Amygdala (tissue), 56 donors: ENCODE measurements at regions not wholly inside any gene's neighbourhood (a gene's known extent, or its start where the extent isn't known, plus 50 kb on each side); places are given as distances from the start of the nearest gene placed in this dataset.

Experiments used
- DNase-seq, 56 donors: peaks; one replicate each; lab custom pipeline; 2025; lab: John Stamatoyannopoulos, UW

DNA sequence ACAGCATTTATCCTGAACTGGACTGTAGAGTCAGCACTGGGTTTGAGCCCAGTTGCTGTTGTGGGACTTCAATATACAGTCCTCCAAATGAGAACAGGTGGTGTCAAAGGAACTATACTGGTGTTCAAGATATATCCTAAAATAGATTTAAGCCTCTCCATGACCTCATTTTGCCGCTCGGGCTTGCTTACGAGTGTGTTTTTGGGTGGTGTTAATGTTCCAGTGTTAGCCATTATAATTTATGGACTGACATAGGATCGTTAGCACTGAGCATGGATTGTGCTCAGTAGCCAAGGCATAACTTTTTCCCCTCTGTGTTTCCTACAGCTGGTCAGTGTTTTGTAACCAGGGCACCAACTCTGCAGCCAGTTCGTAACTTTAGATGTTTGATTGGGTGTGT, 306.6 kb downstream of the SPATA31D1 start:
- no peak for DNase-seq

- no peak for DNase-seq
Measured at GRCh38 chr9:82299870-82300269, 311.3 kb downstream of the SPATA31D1 start.

DNA sequence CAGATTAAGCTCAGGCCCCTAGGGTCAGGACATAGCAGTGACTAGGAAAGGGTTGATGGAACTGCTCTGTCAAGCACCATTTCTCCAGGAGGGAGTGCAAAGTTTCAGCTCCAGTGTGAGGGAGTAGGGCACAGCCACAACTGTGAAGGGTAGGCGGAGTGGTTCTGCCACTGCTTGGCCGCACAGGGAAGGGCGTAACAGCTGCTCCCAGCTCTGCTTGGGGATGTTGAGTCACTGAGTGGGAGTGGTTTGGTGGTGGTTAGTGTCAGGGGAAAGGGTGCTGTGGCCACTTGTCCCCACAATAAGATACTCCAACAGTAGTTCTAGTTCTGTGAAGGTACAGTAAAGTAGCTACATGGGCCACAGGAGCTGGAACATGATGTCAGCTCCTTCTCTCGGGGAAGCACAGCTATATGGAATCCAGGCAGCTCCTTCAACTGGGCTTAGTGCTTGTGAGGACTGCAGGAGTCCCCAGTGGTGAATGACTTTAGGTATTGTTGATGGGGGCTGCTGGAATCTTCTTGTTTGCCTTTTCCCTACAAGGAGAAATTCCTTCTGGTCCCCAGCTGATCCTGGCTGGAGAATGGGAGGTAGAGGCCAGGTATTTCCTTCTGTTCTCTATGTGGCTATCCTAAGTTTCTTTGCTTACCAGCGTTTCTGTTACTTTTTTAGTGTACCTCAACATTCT, 314.5 kb downstream of the SPATA31D1 start:
- no peak for DNase-seq

DNA sequence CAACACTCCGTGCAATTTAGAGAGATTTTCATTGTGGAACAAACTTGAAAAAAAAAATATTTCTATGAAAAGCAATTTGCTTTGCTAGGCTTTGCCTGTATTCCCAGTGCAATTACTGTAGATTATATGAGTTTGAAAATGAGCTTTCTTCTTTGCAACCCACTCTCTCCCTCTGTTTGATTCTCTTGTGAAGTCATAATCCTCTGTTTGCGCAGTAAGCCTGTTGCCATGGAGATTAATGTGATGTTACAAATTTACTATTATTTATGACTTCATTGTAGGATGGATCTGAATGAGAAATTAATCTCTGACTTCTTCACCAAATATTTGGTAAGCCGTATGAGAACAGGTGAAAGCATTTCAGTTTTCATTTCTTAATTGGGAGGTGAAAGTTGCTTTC, 320.3 kb downstream of the SPATA31D1 start:
- DNase-seq: no peak

DNA sequence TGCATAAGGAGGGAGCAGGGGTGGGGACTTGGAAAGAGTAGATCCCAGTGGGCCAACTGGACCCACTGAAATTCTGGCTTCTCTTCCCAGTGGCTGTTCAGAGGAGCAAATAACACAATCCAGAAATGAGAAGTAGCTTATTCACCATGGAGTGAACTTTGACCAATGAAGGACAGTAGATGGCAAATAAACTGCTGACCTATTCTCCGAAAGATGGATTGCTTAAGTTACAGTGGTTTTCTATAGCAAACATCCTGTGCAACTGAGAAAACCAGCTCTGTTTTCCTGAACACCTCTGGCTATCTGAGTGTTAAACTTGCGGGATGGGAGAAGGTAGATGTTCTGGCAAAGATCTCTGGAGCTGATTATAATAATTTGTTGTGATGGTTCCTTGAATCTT, 325.1 kb downstream of the SPATA31D1 start:
- DNase-seq: no peak

DNA sequence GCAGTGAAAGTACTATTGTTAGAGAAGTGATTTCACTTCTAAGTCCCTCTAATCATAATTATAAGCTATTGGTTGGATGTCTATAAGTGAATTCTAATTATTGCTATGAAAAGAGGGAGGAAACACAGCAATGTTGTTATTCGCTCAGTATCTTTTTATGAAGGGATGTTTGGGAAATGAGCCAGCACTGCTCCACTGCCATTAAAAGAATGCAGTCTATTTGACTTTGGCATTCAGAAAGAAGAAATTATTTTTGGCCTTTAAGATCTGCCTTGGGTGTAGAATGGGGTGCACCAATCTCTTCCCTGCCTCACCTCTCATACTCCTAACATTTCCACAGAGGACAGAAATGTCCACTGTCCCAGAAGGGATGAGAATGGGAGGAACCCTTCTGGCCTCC, 332.0 kb downstream of the SPATA31D1 start:
- no peak for DNase-seq

DNA sequence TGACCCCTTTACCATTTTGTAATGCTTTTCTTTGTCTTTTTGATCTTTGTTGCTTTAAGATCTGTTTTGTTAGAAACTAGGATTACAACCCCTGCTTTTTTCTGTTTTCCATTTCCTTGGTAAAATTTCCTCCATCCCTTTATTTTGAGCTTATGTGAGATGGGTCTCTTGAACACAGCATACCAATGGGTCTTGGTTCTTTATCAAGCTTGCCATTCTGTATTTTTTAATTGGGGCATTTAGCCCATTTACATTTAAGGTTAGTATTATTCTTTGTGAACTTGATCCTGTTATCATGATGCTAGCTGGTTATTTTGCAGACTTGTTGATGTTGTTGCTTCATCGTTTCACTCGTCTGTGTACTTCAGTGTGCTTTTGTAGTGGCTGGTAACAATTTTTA, 337.3 kb downstream of the SPATA31D1 start:
- no peak for DNase-seq

DNA sequence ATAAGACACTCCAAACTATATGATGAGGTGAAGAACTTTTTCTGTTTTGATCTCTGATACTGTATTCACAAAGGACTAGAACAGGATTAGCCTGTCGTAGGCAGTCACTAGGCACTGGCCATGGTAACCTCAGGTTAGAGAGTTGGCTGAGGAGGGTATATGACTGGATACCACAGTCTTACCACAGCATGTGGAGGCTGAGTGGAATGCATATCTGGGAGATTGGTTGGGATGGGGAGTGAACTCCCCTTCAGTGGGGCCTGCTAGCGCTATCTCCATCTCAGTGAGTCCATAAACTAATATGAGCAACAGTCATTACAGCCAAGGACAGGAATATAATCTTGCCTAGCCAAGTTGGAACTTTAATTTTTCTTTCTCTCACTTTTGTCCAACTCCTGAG, 339.1 kb downstream of the SPATA31D1 start:
- DNase-seq: no peak

DNA sequence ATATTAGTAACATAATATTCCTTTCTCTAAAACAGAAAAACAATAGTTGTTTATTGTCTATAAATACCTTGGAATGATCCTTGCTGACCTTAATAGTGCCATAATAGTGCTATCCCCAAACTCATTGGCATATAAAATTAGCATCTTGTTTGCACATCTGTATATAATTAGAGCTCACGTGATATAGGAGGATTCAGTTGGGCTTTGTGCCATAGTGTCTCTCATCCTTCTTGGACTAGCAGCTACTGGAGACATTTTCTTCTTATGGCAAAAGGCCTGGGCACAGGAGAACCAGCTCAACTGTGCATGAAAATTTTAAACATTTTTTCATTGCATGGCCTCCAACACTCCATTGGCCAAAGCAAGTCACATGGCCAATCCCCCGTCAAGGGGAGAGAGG, 342.5 kb downstream of the SPATA31D1 start:
- no peak for DNase-seq

- DNase-seq: no peak
Measured at GRCh38 chr9:82332018-82332773, 343.6 kb downstream of the SPATA31D1 start.

DNA sequence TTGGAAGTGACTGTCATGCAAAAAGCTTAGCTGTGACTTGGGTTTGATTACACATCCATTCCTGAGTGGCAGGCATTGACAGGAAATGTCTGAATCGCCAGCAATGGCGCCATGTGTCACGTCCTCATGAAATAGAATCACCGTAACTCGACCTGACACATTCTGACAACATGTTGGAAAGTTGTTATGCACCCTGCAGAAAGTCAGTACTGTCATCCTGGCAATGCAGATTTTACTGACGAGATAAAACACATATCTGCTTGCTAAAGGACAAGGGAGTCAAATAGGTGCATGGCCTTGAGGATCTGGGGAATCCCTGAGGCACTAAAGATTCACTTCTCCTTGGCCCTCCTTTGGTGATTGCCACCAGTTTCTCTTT, 344.2 kb downstream of the SPATA31D1 start:
- no peak for DNase-seq

DNA sequence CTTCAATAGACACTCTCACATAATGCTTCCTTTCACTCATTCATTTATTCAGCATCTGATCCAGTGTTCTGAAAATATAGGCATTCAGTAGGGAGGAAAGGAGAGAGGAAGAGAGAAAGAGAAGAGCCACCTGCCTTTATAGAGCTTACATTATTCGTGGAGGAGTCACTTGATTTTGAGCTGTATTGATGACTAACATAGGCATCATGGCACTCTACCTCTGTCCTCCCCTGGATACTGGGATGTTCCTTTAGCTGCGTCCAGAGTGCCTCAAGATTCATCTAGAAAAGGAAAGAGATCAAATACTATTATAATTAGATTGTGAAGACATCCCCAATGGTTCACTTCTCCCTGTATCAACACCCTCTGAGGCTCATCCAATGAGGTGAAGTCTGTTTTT, 345.1 kb downstream of the SPATA31D1 start:
- DNase-seq: no peak

GRCh38 chr9:82334286-82334685, 345.7 kb downstream of the SPATA31D1 start:
- no peak for DNase-seq

DNA sequence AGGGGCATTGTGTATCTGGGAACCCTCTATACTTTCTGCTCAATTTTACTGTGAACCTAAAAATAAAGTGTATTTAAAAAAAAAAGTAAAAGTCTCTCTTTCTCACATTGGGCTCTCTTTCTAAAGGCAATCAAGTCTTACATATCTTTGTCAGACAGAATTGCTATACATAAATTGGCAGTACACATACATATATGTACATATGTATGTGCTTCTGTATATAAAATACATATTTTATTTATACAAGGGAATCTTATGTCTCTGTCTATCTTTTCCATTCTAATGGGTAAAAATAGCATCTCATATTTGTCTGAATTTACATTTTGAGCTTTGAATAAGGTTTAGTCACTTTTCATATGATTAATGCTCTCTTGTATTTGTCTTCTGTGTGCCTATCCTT, 348.8 kb downstream of the SPATA31D1 start:
- no peak for DNase-seq

DNA sequence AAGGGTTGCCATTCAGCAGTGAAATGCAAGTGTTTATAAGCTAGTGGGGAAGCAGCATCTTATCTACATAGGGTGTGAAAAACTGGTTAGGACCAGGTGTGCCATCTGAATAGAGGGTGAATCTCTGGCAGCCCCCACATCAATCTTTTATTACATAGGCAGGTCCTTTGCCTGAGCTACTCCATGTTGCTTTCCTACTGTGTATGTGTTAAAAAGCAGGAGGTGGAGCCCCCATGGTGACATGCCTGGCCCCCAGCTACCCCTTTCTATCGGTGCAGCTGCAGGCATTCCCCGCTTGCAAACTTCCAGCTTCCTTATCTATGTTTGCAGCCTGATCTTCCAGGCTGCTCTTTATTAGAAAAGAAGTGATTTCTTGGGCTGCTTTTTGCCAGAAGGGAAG, 353.5 kb downstream of the SPATA31D1 start:
- DNase-seq: no peak

GRCh38 chr9:82346040-82346439, 357.5 kb downstream of the SPATA31D1 start:
- no peak for DNase-seq

GRCh38 chr9:82353631-82354278, 365.2 kb downstream of the SPATA31D1 start:
- no peak for DNase-seq

GRCh38 chr9:82354279-82354659, 365.7 kb downstream of the SPATA31D1 start:
- no peak for DNase-seq

DNA sequence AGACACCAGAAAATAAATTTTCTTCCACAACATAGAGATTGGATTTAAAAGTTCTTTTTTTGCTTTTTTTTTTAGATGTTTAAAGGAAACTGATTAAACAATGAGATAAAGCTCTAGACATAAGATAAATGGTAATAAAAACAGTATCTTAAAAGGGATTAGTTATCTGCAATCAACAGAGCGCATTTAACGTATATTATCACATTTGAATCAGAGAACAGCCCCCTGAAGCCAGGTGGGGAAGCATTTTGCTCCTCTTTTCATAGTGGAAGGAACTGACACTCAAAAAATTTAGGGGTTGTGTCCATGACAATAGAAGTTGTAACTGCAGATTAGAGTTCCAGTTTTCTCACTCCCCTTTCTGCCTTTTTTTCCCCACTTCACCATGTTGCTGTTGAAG, 367.6 kb downstream of the SPATA31D1 start:
- DNase-seq: no peak

DNA sequence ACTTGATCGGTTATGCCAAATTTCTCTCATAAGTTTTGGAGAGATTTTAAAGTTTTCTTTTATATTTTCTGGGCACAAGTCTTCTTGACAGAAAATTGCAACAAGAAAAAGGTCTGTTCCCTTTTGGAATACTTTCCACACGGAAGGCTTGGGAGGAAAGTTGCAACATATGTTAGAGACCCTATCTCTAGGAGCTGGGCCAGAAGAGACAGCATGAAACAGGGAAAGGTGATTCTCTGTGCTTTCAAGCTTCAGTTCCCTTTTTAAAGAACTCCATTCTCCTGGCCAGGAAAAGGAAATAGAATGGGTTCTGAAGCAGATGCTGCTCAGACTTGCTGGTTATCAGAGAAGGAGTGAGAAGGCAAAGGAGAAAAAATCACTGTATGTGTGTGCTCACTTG, 368.3 kb downstream of the SPATA31D1 start:
- no peak for DNase-seq

GRCh38 chr9:82363198-82363597, 374.6 kb downstream of the SPATA31D1 start:
- DNase-seq: no peak

DNA sequence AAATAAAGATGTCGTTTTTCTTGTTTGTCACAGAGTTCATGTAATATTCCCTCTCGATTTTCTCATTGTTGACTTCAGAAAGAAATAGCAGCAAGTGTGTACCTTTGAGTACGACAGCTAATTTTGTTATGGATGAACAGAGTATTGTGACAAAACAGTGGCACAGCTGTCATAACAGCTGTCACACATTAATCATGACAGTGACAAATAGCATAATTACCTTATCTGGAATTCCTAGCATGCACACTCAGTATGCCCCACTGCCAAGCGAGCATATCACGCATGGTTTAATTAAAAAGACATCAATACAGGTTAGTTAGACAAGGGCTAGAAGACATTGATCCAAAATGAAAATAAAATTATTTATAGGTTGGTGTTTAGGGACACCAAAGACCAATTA, 375.1 kb downstream of the SPATA31D1 start:
- DNase-seq: no peak
